GM12891 (cell line): ENCODE measurements at regions not wholly inside any gene's neighbourhood (a gene's known extent, or its start where the extent isn't known, plus 50 kb on each side); places are given as distances from the start of the nearest gene placed in this dataset.
"Not testable (repeated sequence)": the region's sequence is repeated elsewhere in the genome, so short reads cannot be mapped to it uniquely, and the experiment has no call there.

Source experiments
- DNase-seq: peaks from one replicate; pipeline ENCODE4 v3.0.0; 2011; ENCODE audit warnings: low spot score; ENCODE audit not compliant: insufficient read length
- FAIRE-seq: peaks from 2 replicates; lab custom pipeline; 2011; peaks lifted over from hg19 to GRCh38; lab: Jason Lieb, UNC
- PAX5 ChIP-seq: IDR thresholded peaks from 2 replicates; pipeline ENCODE4 v1.6.1; 2011; ENCODE audit warnings: low read length, moderate library complexity, mild to moderate bottlenecking; ENCODE audit not compliant: insufficient read depth, severe bottlenecking
- POLR2A ChIP-seq: IDR thresholded peaks from 2 replicates; pipeline ENCODE4 v1.6.1; 2011; ENCODE audit warnings: low read depth, low read length, control low read depth
- POLR2AphosphoS5 ChIP-seq: IDR thresholded peaks from 2 replicates; pipeline ENCODE4 v1.6.1; 2011; ENCODE audit warnings: low read depth, low read length, control low read depth
- POU2F2 ChIP-seq: IDR thresholded peaks from 2 replicates; pipeline ENCODE4 v1.6.1; 2011; ENCODE audit warnings: low read depth, mild to moderate bottlenecking, control low read depth, low read length, moderate library complexity
- SPI1 ChIP-seq: IDR thresholded peaks from 2 replicates; pipeline ENCODE4 v1.6.1; 2011; ENCODE audit warnings: low read depth, low read length, control low read depth
- TAF1 ChIP-seq: IDR thresholded peaks from 2 replicates; pipeline ENCODE4 v1.6.1; 2011; ENCODE audit warnings: low read depth, low read length, control low read depth

- TF ChIP-seq POLR2A = no peak
- no peak for TF ChIP-seq POU2F2
- TF ChIP-seq POLR2AphosphoS5 = no peak
- no peak for TF ChIP-seq SPI1
- no peak for TF ChIP-seq PAX5
- no peak for TF ChIP-seq TAF1
- FAIRE-seq (no peak), DNase-seq (no peak)
Observed at GRCh38 chr7:39827571-39827970, 122.5 kb upstream of the CDK13 start.

GRCh38 chr7:39829028-39829427, 121.0 kb upstream of the CDK13 start:
- FAIRE-seq (no peak), DNase-seq (no peak)
- TF ChIP-seq POLR2A = no peak
- no peak for TF ChIP-seq PAX5
- no peak for TF ChIP-seq TAF1
- TF ChIP-seq POLR2AphosphoS5 = no peak
- TF ChIP-seq POU2F2 = no peak

DNA sequence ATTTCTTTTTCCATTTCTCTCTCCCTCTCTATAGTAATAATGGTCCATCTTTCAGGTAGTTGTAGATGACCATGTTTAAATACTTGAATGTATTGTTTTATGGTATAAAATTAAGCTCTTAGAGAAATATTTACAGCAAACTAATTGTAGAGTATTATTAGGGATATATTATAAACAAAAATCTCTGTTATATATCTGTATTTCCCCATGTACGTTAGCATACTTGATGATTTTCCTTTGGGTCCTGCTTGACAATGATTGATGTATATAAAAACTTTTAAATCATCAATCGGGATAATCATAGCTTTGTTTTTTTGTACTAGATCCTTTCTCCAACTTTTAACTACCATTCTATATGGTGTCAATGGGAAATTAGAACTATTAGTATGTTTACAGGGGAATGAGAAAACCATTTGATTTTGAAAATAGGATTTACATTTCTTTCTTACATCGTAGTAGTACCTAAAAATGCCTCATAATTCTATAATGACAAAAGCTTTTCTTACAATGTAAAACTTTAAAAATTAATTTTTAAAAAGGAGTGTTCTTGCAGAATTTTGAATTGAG, 117.5 kb upstream of the CDK13 start:
- TF ChIP-seq POLR2AphosphoS5 (no peak), PAX5 (no peak), SPI1 (no peak), TAF1 (no peak), POLR2A (no peak), POU2F2 (no peak)
- no peak for FAIRE-seq
- no peak for DNase-seq

DNA sequence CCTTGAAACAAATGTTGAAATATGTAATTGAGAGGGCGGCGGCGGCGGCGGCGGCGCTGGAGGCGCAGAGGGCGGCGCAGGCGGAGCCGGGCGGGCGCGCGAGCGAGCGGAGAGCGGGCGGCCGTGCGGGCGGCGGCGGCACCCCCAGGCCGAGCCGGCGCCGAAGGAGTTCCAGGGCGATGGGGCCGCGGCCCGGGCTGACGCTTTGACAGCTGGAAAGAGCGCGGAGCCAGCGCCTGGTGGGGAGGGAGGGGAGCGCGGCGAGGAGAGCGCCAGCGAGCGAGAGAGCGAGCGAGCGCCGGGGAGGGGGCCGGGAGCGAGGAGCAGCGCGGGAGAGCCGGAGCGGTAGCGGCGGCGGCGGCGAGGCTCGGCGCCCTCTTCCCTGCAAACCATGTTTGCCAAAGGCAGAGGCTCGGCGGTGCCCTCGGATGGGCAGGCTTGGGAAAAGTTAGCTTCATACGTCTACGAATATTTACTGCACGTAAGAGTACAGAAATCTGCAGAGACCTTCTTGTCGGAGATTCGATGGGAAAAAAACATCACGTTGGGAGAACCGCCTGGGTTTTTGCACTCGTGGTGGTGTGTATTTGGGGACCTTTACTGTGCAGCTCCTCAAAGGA, 116.8 kb upstream of the CDK13 start:
- peak; percentile 56 for FAIRE-seq
- peak; percentile 38 for DNase-seq

GRCh38 chr7:39833865-39834634, 116.0 kb upstream of the CDK13 start:
- not testable (repeated sequence) for FAIRE-seq, DNase-seq

DNA sequence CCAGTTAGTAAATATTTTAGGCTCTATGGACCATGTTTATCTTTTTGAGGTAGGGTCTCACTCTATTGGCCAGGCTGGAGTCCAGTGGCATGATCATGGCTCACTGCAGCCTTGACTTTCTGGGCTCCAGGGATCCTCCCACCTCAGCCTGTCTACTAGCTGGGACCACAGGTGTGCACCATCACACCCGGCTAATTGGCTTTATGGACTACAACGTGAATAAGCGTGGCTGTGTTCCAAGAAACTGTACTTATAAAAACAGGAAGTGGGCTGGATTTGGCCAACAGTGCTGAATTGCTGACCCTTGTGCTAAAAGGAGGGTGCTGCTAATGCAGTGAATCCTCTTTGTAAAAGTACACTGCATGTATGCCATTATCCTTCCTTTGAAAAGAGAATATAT, 111.7 kb upstream of the CDK13 start:
- DNase-seq (no peak), FAIRE-seq (no peak)
- TF ChIP-seq PAX5 (no peak), SPI1 (peak; percentile 54)

DNA sequence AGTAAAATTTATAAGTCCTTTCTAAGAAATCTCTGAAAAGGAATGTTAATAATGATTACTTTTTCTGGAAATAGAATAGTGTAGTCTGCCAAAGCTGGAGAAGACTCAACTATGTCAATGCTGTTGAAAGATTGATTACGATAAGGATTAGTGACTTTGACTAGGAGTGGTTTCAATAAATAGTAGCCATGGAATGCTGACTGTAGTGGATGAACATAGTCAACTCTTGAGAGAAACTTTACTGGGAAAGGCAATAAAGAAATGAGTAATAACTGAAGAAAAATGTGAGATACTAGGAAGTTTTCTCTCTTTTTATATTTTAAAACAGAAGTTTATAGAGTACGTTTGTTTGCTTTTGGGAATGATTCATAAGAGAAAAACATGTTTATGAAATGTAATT, 105.0 kb upstream of the CDK13 start:
- FAIRE-seq (no peak), DNase-seq (no peak)
- TF ChIP-seq PAX5 (no peak), POU2F2 (no peak), SPI1 (no peak), POLR2A (no peak), POLR2AphosphoS5 (no peak), TAF1 (no peak)

DNA sequence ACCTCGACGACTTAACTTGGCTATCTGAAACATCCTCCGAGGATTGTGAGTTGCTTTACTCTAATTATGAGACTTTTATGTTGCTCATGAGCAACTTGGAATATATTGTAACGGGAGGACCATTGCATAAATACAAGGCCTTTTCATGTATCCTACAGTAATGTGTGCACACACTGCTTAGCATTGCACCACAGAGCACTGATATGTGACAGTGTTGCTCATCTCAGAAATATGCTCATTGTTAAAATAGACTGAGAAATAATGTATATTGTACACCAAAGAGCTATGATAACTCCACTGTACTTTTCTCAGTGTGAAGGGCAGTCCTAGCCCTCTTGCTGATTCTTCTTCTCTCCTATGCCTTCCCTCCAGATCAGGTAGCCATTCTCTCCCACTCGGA, 102.8 kb upstream of the CDK13 start:
- DNase-seq (no peak), FAIRE-seq (no peak)
- no peak for TF ChIP-seq POLR2A

DNA sequence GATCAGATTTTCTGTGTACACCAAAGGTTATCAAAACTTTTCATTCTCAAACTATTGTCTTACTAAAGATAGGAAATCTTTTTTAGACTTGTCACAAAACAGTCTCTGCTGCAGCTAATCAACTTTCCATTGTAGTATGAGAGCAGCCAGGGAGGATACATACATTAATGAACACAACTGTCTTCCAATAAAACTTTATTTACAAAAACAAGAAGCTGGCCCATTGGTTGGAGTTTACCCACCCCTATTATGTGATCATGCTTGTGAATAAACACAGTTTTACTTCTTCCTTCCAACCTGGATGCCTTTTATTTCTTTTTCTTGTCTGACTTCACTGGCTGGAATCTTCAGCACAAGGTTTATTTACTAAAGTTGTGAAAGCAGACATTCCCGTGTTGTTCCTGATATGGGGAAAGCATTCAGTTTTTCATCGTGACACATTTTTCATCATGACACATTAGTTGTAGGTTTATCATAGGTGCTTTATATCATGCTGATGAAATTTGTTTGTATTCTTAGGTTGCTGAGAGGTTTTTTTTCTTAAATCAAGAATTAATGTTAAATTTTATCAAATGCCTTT, 98.5 kb upstream of the CDK13 start:
- DNase-seq (no peak), FAIRE-seq (no peak)
- TF ChIP-seq POLR2AphosphoS5 (no peak), POLR2A (no peak), PAX5 (no peak), POU2F2 (no peak), TAF1 (no peak), SPI1 (no peak)

DNA sequence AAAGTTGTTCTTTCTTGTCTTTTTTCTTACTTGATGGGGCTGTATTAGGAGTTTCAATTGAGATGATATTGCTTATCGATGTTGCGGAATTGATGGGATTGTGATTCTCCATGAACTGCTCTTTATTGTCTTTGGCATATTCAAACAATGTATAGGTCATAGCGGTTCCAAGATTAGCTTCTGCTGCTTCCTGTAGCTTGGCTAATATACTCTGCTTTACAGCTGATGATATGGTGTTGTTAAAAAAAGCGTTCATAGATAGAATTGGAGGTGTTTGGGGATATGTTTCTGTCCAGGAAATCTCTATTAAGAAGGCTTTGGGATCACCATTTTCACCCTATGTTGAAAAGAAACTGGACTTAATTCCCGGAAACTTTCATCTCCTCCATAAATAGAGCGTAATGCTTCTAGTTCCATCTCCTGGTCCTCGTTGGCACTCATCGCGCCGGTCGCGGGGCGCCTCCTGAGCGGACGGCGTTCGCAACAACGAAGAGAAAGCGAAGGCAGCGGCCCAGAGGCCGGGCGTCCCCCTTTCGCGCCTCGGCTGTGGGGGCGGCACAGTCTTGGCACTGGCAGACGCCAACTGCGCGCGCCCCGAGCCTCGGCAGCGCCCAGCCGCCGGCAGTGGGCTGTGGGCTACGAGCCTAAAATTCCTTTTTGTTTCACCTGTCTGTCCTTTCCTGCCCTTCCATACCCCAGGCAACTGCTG, 95.3 kb upstream of the CDK13 start:
- FAIRE-seq = peak; percentile 16

GRCh38 chr7:39855325-39855674, 94.8 kb upstream of the CDK13 start:
- DNase-seq = no peak
- no peak for TF ChIP-seq POLR2A
- TF ChIP-seq TAF1 = no peak
- TF ChIP-seq SPI1 = no peak
- TF ChIP-seq POU2F2 = no peak
- no peak for TF ChIP-seq PAX5
- no peak for TF ChIP-seq POLR2AphosphoS5
- FAIRE-seq = no peak

More for the DNA sequence above, 95.3 kb upstream of the CDK13 start:
- DNase-seq = not testable (repeated sequence)

GRCh38 chr7:39863675-39864322, 86.3 kb upstream of the CDK13 start:
- not testable (repeated sequence) for DNase-seq, FAIRE-seq

- not testable (repeated sequence) for DNase-seq, FAIRE-seq
Observed at GRCh38 chr7:39869888-39870522, 80.1 kb upstream of the CDK13 start.

- FAIRE-seq = not testable (repeated sequence)
Observed at GRCh38 chr7:39871610-39872009, 78.4 kb upstream of the CDK13 start.

More at GRCh38 chr7:39871610-39872009, 78.4 kb upstream of the CDK13 start:
- not testable (repeated sequence) for DNase-seq
